ENCODE measurements at regions not wholly inside any gene's neighbourhood (a gene's known extent, or its start where the extent isn't known, plus 50 kb on each side); places are given as distances from the start of the nearest gene placed in this dataset.

DNA sequence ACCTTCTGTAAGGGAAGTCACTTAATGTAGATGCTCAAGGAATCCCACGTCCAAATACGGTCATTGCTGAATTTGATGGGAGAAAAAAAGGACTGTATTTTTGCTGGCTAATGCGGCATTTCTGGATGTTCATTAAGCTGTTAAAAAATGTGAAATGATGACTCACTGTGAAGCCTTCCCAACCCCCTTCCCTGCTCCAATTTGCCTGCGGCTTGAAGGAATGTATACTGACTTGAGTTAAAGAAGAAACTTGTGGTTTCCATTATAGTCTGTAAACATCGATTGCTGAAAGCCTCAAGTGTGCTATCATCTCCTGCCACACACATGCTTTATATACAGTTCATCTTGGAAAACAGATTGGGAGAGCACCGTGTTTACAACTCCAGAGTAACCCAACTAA is 249.1 kb upstream of the JAG1 start:
- TF ChIP-seq ZFP3 (CRISPR knock-in tag; IDR thresholded peaks at IDR 0.05) = no peak
- TF ChIP-seq, protein P1, sequence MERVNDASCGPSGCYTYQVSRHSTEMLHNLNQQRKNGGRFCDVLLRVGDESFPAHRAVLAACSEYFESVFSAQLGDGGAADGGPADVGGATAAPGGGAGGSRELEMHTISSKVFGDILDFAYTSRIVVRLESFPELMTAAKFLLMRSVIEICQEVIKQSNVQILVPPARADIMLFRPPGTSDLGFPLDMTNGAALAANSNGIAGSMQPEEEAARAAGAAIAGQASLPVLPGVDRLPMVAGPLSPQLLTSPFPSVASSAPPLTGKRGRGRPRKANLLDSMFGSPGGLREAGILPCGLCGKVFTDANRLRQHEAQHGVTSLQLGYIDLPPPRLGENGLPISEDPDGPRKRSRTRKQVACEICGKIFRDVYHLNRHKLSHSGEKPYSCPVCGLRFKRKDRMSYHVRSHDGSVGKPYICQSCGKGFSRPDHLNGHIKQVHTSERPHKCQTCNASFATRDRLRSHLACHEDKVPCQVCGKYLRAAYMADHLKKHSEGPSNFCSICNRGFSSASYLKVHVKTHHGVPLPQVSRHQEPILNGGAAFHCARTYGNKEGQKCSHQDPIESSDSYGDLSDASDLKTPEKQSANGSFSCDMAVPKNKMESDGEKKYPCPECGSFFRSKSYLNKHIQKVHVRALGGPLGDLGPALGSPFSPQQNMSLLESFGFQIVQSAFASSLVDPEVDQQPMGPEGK (CRISPR knock-in tag; IDR thresholded peaks at IDR 0.05; ENCODE audit: borderline replicate concordance) = no peak
- no peak for TF ChIP-seq ESRRG (CRISPR knock-in tag; IDR thresholded peaks at IDR 0.05)
- no peak for TF ChIP-seq ZNF70 (CRISPR knock-in tag; IDR thresholded peaks at IDR 0.05)
- no peak for TF ChIP-seq GLIS3 (CRISPR knock-in tag; IDR thresholded peaks at IDR 0.05)
- no peak for TF ChIP-seq ZNF8 (CRISPR knock-in tag; IDR thresholded peaks at IDR 0.05)
- no peak for TF ChIP-seq ZFP30 (CRISPR knock-in tag; IDR thresholded peaks at IDR 0.05)
- no peak for TF ChIP-seq SNAI2 (CRISPR knock-in tag; IDR thresholded peaks at IDR 0.05)
- TF ChIP-seq TOX (CRISPR knock-in tag; IDR thresholded peaks at IDR 0.05; ENCODE audit: borderline replicate concordance) = no peak
- TF ChIP-seq BACH2 (CRISPR knock-in tag; IDR thresholded peaks at IDR 0.05; ENCODE audit: borderline replicate concordance) = no peak
- TF ChIP-seq ARNTL (CRISPR knock-in tag; IDR thresholded peaks at IDR 0.05; ENCODE audit: borderline replicate concordance, low read depth) = no peak
- no peak for TF ChIP-seq ZNF565 (CRISPR knock-in tag; conservative IDR thresholded peaks at IDR 0.05; ENCODE audit: low read depth)
